PC-3 (cell line): ENCODE measurements at regions not wholly inside any gene's neighbourhood (a gene's known extent, or its start where the extent isn't known, plus 50 kb on each side); places are given as distances from the start of the nearest gene placed in this dataset.
A peak's percentile ranks its signal among the peaks of the same experiment; 100 is the strongest.

Source experiments
- ATAC-seq: fragments of 200-7000 bp; cut with Tn5 transposase; 2 replicates; pipeline ENCODE4 v1.9.1; 2020; ENCODE audit warnings: mild to moderate bottlenecking, moderate library complexity
- BruUV-seq: library from RNA; stranded (reverse); fragments of 400-500 nt; replicated peaks from 2 replicates; lab custom pipeline; 2021; lab: Mats Ljungman, UMichigan
- CTCF ChIA-PET: fragments of 300-600 bp; sonication (Branson Sonifier 250); formaldehyde crosslinking; loops from one replicate; lab custom pipeline; 2022; ENCODE audit warnings: antibody characterized with exemption; lab: Charles Lee
- POLR2A ChIA-PET: fragments of 300-600 bp; sonication (Branson Sonifier 250); formaldehyde crosslinking; loops from one replicate; lab custom pipeline; 2022; ENCODE audit warnings: antibody characterized with exemption; ENCODE audit not compliant: unreplicated experiment; lab: Charles Lee
- DNase-seq: peaks from one replicate; pipeline ENCODE4 v3.0.0-alpha.2; 2015
- H2AFZ ChIP-seq: fragments of 300-600 bp; sonication (generic); 2 replicates; pipeline ENCODE4 v1.6.0; 2016; ENCODE audit warnings: antibody characterized with exemption, low read length
- H3F3A ChIP-seq: fragments of 300-600 bp; sonication (generic); one replicate; pipeline ENCODE4 v1.6.0; 2017; ENCODE audit warnings: antibody characterized with exemption, low read length, control low read depth, mild to moderate bottlenecking; ENCODE audit not compliant: unreplicated experiment
- H3K27ac ChIP-seq: fragments of 300-600 bp; sonication (generic); 2 replicates; pipeline ENCODE4 v1.5.1; 2016; ENCODE audit warnings: mild to moderate bottlenecking, low read length
- H3K27me3 ChIP-seq: fragments of 300-600 bp; sonication (generic); 2 replicates; pipeline ENCODE4 v1.6.1; 2016; ENCODE audit warnings: low read length, mixed read lengths
- H3K36me3 ChIP-seq: fragments of 300-600 bp; sonication (generic); 2 replicates; pipeline ENCODE4 v1.6.1; 2016; ENCODE audit warnings: low read depth, mixed run types, low read length, mixed read lengths
- H3K4me1 ChIP-seq: fragments of 300-600 bp; sonication (generic); 2 replicates; pipeline ENCODE4 v1.5.1; 2016; ENCODE audit warnings: low read length; ENCODE audit not compliant: insufficient read depth
- H3K4me2 ChIP-seq: fragments of 300-600 bp; sonication (generic); 2 replicates; pipeline ENCODE4 v1.6.0; 2016; ENCODE audit warnings: low read length
- H3K4me3 ChIP-seq: fragments of 300-600 bp; sonication (generic); 2 replicates; pipeline ENCODE4 v1.5.1; 2016; ENCODE audit warnings: mild to moderate bottlenecking, low read length, mixed read lengths
- H3K79me2 ChIP-seq: fragments of 300-600 bp; sonication (generic); 2 replicates; pipeline ENCODE4 v1.6.1; 2017; ENCODE audit warnings: low read length, mixed read lengths
- H3K9ac ChIP-seq: fragments of 300-600 bp; sonication (generic); 2 replicates; pipeline ENCODE4 v1.6.0; 2016; ENCODE audit warnings: mild to moderate bottlenecking, low read length
- H3K9me2 ChIP-seq: fragments of 300-600 bp; sonication (generic); replicated peaks from 2 replicates; pipeline ENCODE4 v1.6.1; 2016; ENCODE audit warnings: mixed run types, low read length, mixed read lengths
- H3K9me3 ChIP-seq: fragments of 300-600 bp; sonication (generic); 2 replicates; pipeline ENCODE4 v1.6.1; 2016; ENCODE audit warnings: low read length, mixed read lengths
- H4K20me1 ChIP-seq: fragments of 300-600 bp; sonication (generic); 2 replicates; pipeline ENCODE4 v1.6.1; 2016; ENCODE audit warnings: low read length, mixed read lengths
- CTCF ChIP-seq: fragments of 300-600 bp; sonication (generic); conservative IDR thresholded peaks from 2 replicates; pipeline ENCODE4 v1.5.1; 2017; ENCODE audit warnings: antibody characterized with exemption, low read depth, mild to moderate bottlenecking, low read length
- EZH2 ChIP-seq: fragments of 300-600 bp; sonication (generic); IDR thresholded peaks from one replicate; pipeline ENCODE4 v1.6.1; 2017; ENCODE audit warnings: antibody characterized with exemption, mild to moderate bottlenecking, low read length; ENCODE audit not compliant: unreplicated experiment
- EZH2phosphoT487 ChIP-seq: fragments of 300-600 bp; sonication (generic); IDR thresholded peaks from 2 replicates; pipeline ENCODE4 v1.6.1; 2018; ENCODE audit warnings: mild to moderate bottlenecking, antibody characterized with exemption, low read length, borderline replicate concordance
- intact Hi-C: fragments of 100-400 bp; cut with micrococcal nuclease; formaldehyde crosslinking; loops from 2 replicates; pipeline ENCODE4 v1.9.0; 2023

- H3K9me3 ChIP-seq = no peaks in the 10 kb centered on the region
- no peak for TF ChIP-seq CTCF
- intact Hi-C loops = no loop called here
- no peaks in the 10 kb centered on the region for H3K36me3 ChIP-seq
- no peaks in the 10 kb centered on the region for H3F3A ChIP-seq
- no peaks in the 10 kb centered on the region for H3K27me3 ChIP-seq
- H3K9ac ChIP-seq = no peak overlapping the region
- no peak for DNase-seq
- H3K4me1 ChIP-seq = no peaks in the 10 kb centered on the region
- no peaks in the 10 kb centered on the region for H4K20me1 ChIP-seq
- no peak overlapping the region for H3K4me2 ChIP-seq
- no peaks in the 10 kb centered on the region for H3K79me2 ChIP-seq
- H2AFZ ChIP-seq = no peak overlapping the region
- ATAC-seq = no peak
- H3K27ac ChIP-seq = no peak overlapping the region
- CTCF ChIA-PET = no interaction called here
- no TSS peak for BruUV-seq
- no peaks in the 10 kb centered on the region for H3K9me2 ChIP-seq
- no peak overlapping the region for H3K4me3 ChIP-seq
- POLR2A ChIA-PET = no interaction called here
Measured at GRCh38 chr21:16596369-16596768, 866.6 kb downstream of the USP25 start.

- Histone ChIP-seq H3K4me2 (no peak overlapping the region), H3K9ac (no peak overlapping the region), H3K27me3 (no peaks in the 10 kb centered on the region), H3K4me1 (no peaks in the 10 kb centered on the region), H3K27ac (no peak overlapping the region), H3K36me3 (no peaks in the 10 kb centered on the region), H2AFZ (0 out of 2 replicates have a peak overlapping the region, but pooled peaks have one; percentile 39), H3K9me2 (no peaks in the 10 kb centered on the region), H3K79me2 (no peaks in the 10 kb centered on the region), H3K4me3 (no peak overlapping the region), H4K20me1 (no peaks in the 10 kb centered on the region), H3F3A (no peaks in the 10 kb centered on the region), H3K9me3 (no peaks in the 10 kb centered on the region)
- POLR2A ChIA-PET = no interaction called here
- no peak for ATAC-seq
- intact Hi-C loops = no loop called here
- CTCF ChIA-PET = no interaction called here
- no peak for DNase-seq
- no TSS peak for BruUV-seq
- no peak for TF ChIP-seq EZH2phosphoT487
- TF ChIP-seq CTCF = no peak
- no peak for TF ChIP-seq EZH2
Measured at GRCh38 chr21:16597753-16598152, 868.0 kb downstream of the USP25 start.

GRCh38 chr21:16605597-16605996 is 875.8 kb downstream of the USP25 start:
- H3K27me3 ChIP-seq = no peaks in the 10 kb centered on the region
- H3K4me2 ChIP-seq = no peak overlapping the region
- H3K9ac ChIP-seq = no peak overlapping the region
- H3F3A ChIP-seq = no peaks in the 10 kb centered on the region
- ChIA-PET POLR2A (no interaction called here), CTCF (no interaction called here)
- no TSS peak for BruUV-seq
- H3K79me2 ChIP-seq = no peaks in the 10 kb centered on the region
- H3K9me2 ChIP-seq = no peaks in the 10 kb centered on the region
- DNase-seq (no peak), ATAC-seq (no peak)
- no peaks in the 10 kb centered on the region for H3K4me1 ChIP-seq
- H3K9me3 ChIP-seq = no peaks in the 10 kb centered on the region
- intact Hi-C loops = no loop called here
- no peak for TF ChIP-seq CTCF
- no peak for TF ChIP-seq EZH2
- H4K20me1 ChIP-seq = no peaks in the 10 kb centered on the region
- H3K27ac ChIP-seq = no peak overlapping the region
- no peak overlapping the region for H2AFZ ChIP-seq
- H3K4me3 ChIP-seq = no peak overlapping the region
- H3K36me3 ChIP-seq = no peaks in the 10 kb centered on the region
